Gastroesophageal sphincter (tissue), 4 donors: ENCODE measurements at regions not wholly inside any gene's neighbourhood (a gene's known extent, or its start where the extent isn't known, plus 50 kb on each side); places are given as distances from the start of the nearest gene placed in this dataset.
"Not testable (repeated sequence)": the region's sequence is repeated elsewhere in the genome, so short reads cannot be mapped to it uniquely, and the experiment has no call there.

Source experiments
- ATAC-seq: fragments of 150-250 bp; one replicate; pipeline ENCODE4 v1.9.1; 2016; ENCODE audit warnings: mild to moderate bottlenecking, moderate library complexity
- H3K27ac ChIP-seq, 4 donors: fragments of 200-600 bp; sonication (generic) in 3 of 4; 1 replicate in 3 of 4; 2 replicates in 1 of 4; pipeline ENCODE4 v1.5.1; 2016 to 2019
- H3K27me3 ChIP-seq: fragments of 200-600 bp; sonication (generic); one replicate; pipeline ENCODE4 v1.5.1; 2019
- H3K36me3 ChIP-seq, 2 donors: fragments of 200-600 bp; sonication (generic); one replicate each; pipeline ENCODE4 v1.5.1; 2019; ENCODE audit warnings: control low read depth in 1 of 2
- H3K4me1 ChIP-seq, 3 donors: fragments of 200-600 bp; sonication (generic); 1 replicate in 2 of 3; 2 replicates in 1 of 3; pipeline ENCODE4 v1.5.1; 2016 to 2019; ENCODE audit warnings: control low read depth in 2 of 3
- H3K4me3 ChIP-seq, 2 donors: fragments of 200-600 bp; sonication (generic); one replicate each; pipeline ENCODE4 v1.5.1; 2019; ENCODE audit warnings: mild to moderate bottlenecking in 1 of 2, moderate library complexity in 1 of 2
- H3K9me3 ChIP-seq, 3 donors: fragments of 200-600 bp; sonication (generic); one replicate each; pipeline ENCODE4 v1.5.1; 2017 to 2019; ENCODE audit warnings: control low read depth in 2 of 3
- CTCF ChIP-seq, 4 experiments: fragments of 200-600 bp in 2 of 4; fragments of 450-650 bp in 2 of 4; sonication (generic) in 1 of 4; IDR thresholded peaks; one replicate each; pipeline ENCODE4 v1.5.1; 2017 to 2019; ENCODE audit warnings: antibody characterized with exemption in 4 of 4, mild to moderate bottlenecking in 2 of 4, moderate library complexity in 2 of 4
- EP300 ChIP-seq: sonication (generic); formaldehyde crosslinking; IDR thresholded peaks from one replicate; pipeline ENCODE4 v1.6.1; 2017; ENCODE audit warnings: antibody characterized with exemption, mild to moderate bottlenecking
- POLR2A ChIP-seq, 2 donors: fragments of 450-650 bp; IDR thresholded peaks; one replicate each; pipeline ENCODE4 v1.6.1; 2017; ENCODE audit warnings: antibody characterized with exemption in 2 of 2, mild to moderate bottlenecking in 2 of 2, moderate library complexity in 1 of 2
- POLR2AphosphoS5 ChIP-seq: sonication (generic); formaldehyde crosslinking; IDR thresholded peaks from one replicate; pipeline ENCODE4 v1.6.1; 2017; ENCODE audit warnings: antibody characterized with exemption
- WGBS, 2 donors: methylation state at CpG; one replicate each; pipeline ENCODE4 v1.1.5; 2018; ENCODE audit warnings: low coverage in 1 of 2; 5-methylcytosine and 5-hydroxymethylcytosine counted together

- no peaks in the 10 kb centered on the region for H3K9me3 ChIP-seq
- H3K27ac ChIP-seq, result no peak overlapping the region
- no peaks in the 10 kb centered on the region for H3K27me3 ChIP-seq
- 45 to 64% methylated on average over 4 to 5 of the region's 5 CpGs for WGBS, 2 donors
- no peaks in the 10 kb centered on the region for H3K36me3 ChIP-seq
- no peak for TF ChIP-seq POLR2AphosphoS5
- no peak for TF ChIP-seq POLR2A (IDR thresholded peaks at IDR 0.05)
- TF ChIP-seq EP300, result no peak
- no peak for TF ChIP-seq CTCF (IDR thresholded peaks at IDR 0.05)
- H3K4me3 ChIP-seq, result no peak overlapping the region
- ATAC-seq, result no peak
- H3K4me1 ChIP-seq, result no peaks in the 10 kb centered on the region
Measured at GRCh38 chr4:60396341-60397049, 803.6 kb upstream of the ADGRL3 start.

GRCh38 chr4:60400593-60400992 lies 799.5 kb upstream of the ADGRL3 start:
- H3K36me3 ChIP-seq, result no peaks in the 10 kb centered on the region
- H3K27ac ChIP-seq, result no peak overlapping the region
- H3K27me3 ChIP-seq, result no peaks in the 10 kb centered on the region
- no peak for ATAC-seq
- H3K4me1 ChIP-seq, result no peaks in the 10 kb centered on the region
- H3K4me3 ChIP-seq, result no peak overlapping the region
- TF ChIP-seq EP300, result no peak
- no peak for TF ChIP-seq POLR2AphosphoS5
- no peak for TF ChIP-seq POLR2A (IDR thresholded peaks at IDR 0.05)
- no peak for TF ChIP-seq CTCF (IDR thresholded peaks at IDR 0.05)
- H3K9me3 ChIP-seq, result no peaks in the 10 kb centered on the region
- WGBS, 2 donors, result 73 to 81% methylated on average over 2 of the region's 2 CpGs

GRCh38 chr4:60404027-60404426 lies 796.1 kb upstream of the ADGRL3 start:
- H3K9me3 ChIP-seq, result no peaks in the 10 kb centered on the region
- H3K36me3 ChIP-seq, result no peaks in the 10 kb centered on the region
- H3K27ac ChIP-seq, result no peak overlapping the region
- no peaks in the 10 kb centered on the region for H3K4me1 ChIP-seq
- no peak for TF ChIP-seq CTCF (IDR thresholded peaks at IDR 0.05)
- no peak for TF ChIP-seq POLR2AphosphoS5
- no peak for TF ChIP-seq POLR2A (IDR thresholded peaks at IDR 0.05)
- no peak for TF ChIP-seq EP300
- no peak for ATAC-seq
- no peak overlapping the region for H3K4me3 ChIP-seq
- H3K27me3 ChIP-seq, result no peaks in the 10 kb centered on the region
- whole genome bisulfite sequencing, 2 donors, result 0% methylated on average over 1 of the region's 1 CpG; no CpG with 5 or more reads in 1 of the 2 donors

- no peak for ATAC-seq
- 62 to 86% methylated on average over 1 to 3 of the region's 4 CpGs for WGBS, 2 donors
- H3K4me1 ChIP-seq, result no peaks in the 10 kb centered on the region
- H3K4me3 ChIP-seq, result no peak overlapping the region
- H3K9me3 ChIP-seq, result no peaks in the 10 kb centered on the region
- no peaks in the 10 kb centered on the region for H3K36me3 ChIP-seq
- no peaks in the 10 kb centered on the region for H3K27me3 ChIP-seq
- no peak overlapping the region for H3K27ac ChIP-seq
- TF ChIP-seq EP300 (no peak), POLR2AphosphoS5 (no peak), CTCF (IDR thresholded peaks at IDR 0.05) (no peak), POLR2A (IDR thresholded peaks at IDR 0.05) (no peak)
Measured at GRCh38 chr4:60422439-60422838, 777.7 kb upstream of the ADGRL3 start.

GRCh38 chr4:60423573-60424184 lies 776.4 kb upstream of the ADGRL3 start:
- H3K4me3 ChIP-seq, ATAC-seq, H3K4me1 ChIP-seq, H3K36me3 ChIP-seq, H3K27ac ChIP-seq, H3K9me3 ChIP-seq, H3K27me3 ChIP-seq: not testable (repeated sequence)
